SJSA1 (cell line): ENCODE measurements at regions not wholly inside any gene's neighbourhood (a gene's known extent, or its start where the extent isn't known, plus 50 kb on each side); places are given as distances from the start of the nearest gene placed in this dataset.

Source experiments
- DNase-seq, 2 experiments: peaks; one replicate each; pipeline ENCODE4 v3.0.0-alpha.2; 2015 to 2020; ENCODE audit warnings: low spot score in 2 of 2, low read depth in 1 of 2
- H3K27ac ChIP-seq: fragments of 250-450 bp; sonication (Bioruptor Pico); 2 replicates; pipeline ENCODE4 v1.5.1; 2020; ENCODE audit warnings: mild to moderate bottlenecking, moderate library complexity
- H3K27me3 ChIP-seq: fragments of 250-450 bp; sonication (Bioruptor Pico); replicated peaks from 2 replicates; pipeline ENCODE4 v1.5.1; 2020; ENCODE audit warnings: mild to moderate bottlenecking, moderate library complexity
- H3K36me3 ChIP-seq: fragments of 250-450 bp; sonication (Bioruptor Pico); 2 replicates; pipeline ENCODE4 v1.5.1; 2020; ENCODE audit warnings: mild to moderate bottlenecking
- H3K4me1 ChIP-seq: fragments of 250-450 bp; sonication (Bioruptor Pico); replicated peaks from 2 replicates; pipeline ENCODE4 v1.6.1; 2021; ENCODE audit warnings: mild to moderate bottlenecking
- H3K4me3 ChIP-seq: fragments of 250-450 bp; sonication (Bioruptor Pico); 2 replicates; pipeline ENCODE4 v1.5.1; 2020; ENCODE audit warnings: mild to moderate bottlenecking
- H3K9me3 ChIP-seq: fragments of 250-450 bp; sonication (Bioruptor Pico); replicated peaks from 2 replicates; pipeline ENCODE4 v1.5.1; 2020; ENCODE audit warnings: mild to moderate bottlenecking

DNA sequence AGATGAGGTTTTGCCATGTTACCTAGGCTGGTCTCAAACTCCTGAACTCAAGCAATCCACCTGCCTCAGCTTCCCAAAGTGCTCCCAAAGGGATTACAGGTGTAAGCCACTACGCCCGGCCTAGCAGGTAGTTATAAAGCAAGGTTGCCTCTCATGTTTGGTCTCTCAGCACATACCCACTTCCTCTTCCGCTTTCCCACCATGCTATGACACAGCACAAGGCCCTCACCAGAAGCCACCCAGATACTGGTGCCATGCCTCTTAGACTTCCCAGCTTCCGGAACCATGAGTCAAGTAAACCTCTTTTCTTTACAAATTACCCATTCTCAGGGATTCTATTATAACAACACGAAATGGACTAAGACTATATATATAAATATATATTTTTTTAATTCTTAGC lies 143.6 kb downstream of the COPRS start:
- Histone ChIP-seq H3K27ac (no peak overlapping the region), H3K4me3 (no peak overlapping the region), H3K4me1 (peaks cover 5% of the 10 kb centered on the region), H3K9me3 (no peaks in the 10 kb centered on the region), H3K27me3 (no peaks in the 10 kb centered on the region), H3K36me3 (no peaks in the 10 kb centered on the region)
- no peak for DNase-seq

DNA sequence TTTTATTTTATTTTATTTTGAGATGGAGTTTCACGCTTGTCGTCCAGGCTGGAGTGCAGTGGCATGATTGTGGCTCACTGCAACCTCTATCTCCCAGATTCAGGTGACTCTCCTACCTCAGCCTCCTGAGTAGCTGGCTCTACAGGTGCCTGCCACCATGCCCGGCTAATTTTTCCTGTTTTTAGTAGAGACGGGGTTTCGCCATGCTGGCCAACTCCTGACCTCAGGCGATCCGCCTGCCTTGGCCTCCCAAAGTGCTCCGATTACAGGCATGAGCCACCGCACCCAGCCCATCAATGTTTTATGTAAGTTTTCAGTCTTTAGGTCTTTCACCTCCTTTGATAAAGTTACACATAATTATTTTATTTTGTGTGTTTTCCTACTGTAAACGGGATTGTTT lies 154.6 kb downstream of the COPRS start:
- no peaks in the 10 kb centered on the region; the same call in 1 of the 2 replicates for H3K9me3 ChIP-seq
- peaks cover 2% of the 10 kb centered on the region for H3K4me1 ChIP-seq

DNA sequence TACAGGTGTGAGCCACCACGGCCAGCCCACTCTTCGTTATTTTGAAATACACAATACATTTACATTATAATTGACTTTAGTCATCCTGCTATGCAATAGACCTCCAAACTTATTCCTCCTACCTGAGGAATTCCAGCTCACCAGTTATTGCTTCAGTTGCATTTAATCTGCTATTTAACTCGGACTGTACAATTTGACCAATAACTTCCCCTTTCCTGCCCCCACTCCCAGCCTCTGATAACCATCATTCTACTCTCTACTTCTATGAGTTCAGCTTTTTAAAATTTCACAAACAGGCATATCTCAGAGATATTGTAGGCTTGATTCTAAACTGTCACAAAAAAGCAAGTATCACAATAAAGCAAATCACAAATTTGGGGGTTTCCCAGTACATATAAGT lies 157.0 kb downstream of the COPRS start:
- Histone ChIP-seq H3K27ac (no peak overlapping the region), H3K4me1 (peaks cover 7% of the 10 kb centered on the region), H3K4me3 (no peak overlapping the region), H3K9me3 (no peaks in the 10 kb centered on the region), H3K36me3 (no peaks in the 10 kb centered on the region), H3K27me3 (no peaks in the 10 kb centered on the region)
- no peak for DNase-seq

More for the DNA sequence above, 154.6 kb downstream of the COPRS start:
- no peaks in the 10 kb centered on the region for H3K36me3 ChIP-seq
- DNase-seq: no peak
- no peaks in the 10 kb centered on the region for H3K27me3 ChIP-seq
- no peak overlapping the region for H3K27ac ChIP-seq
- no peak overlapping the region for H3K4me3 ChIP-seq

DNA sequence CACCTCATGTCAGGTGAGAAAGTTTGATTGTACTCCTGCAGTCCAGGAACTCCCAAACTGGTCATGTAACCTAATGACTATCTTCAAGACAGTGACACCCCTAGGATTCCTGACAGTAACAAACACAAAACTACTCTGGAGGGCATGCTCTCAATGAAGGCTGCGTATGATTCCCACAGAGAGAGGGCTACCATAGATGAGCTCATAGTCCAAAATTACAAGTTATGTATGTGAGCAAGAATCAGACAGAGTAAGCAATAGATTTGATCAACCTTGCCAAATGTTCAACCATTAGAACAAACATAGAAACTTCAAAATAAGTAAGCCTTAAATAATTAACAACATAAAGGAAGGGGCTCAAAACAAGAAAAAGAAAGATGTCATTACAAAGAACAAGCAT lies 158.1 kb downstream of the COPRS start:
- Histone ChIP-seq H3K4me3 (no peak overlapping the region), H3K36me3 (no peaks in the 10 kb centered on the region)

DNA sequence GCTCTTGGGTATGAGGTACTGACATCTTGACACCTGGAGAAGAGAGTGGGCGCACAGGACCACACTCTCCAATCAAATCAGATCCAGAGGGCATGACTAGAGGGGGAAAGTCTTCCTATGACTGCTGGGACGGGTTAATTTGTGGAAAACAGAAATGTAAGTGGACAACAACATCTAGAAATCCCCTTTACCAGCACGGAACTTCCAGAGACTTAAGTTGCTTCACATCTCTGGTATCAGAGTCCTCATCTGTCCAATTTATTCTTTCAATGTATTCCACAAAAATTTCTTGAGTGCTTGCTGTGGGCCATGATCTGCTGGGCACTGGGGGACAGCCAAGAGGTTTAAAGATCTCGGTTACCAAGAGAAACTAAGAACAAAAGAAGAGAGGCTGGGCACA lies 159.2 kb downstream of the COPRS start:
- no peak overlapping the region for H3K4me3 ChIP-seq
- no peaks in the 10 kb centered on the region for H3K27me3 ChIP-seq
- no peaks in the 10 kb centered on the region for H3K36me3 ChIP-seq
- H3K4me1 ChIP-seq: peaks cover 25% of the 10 kb centered on the region
- no peaks in the 10 kb centered on the region for H3K9me3 ChIP-seq
- no peak overlapping the region for H3K27ac ChIP-seq
- DNase-seq: no peak

More for the DNA sequence above, 158.1 kb downstream of the COPRS start:
- Histone ChIP-seq H3K27ac (no peak overlapping the region), H3K4me1 (peaks cover 17% of the 10 kb centered on the region), H3K9me3 (no peaks in the 10 kb centered on the region), H3K27me3 (no peaks in the 10 kb centered on the region)
- DNase-seq: no peak

DNA sequence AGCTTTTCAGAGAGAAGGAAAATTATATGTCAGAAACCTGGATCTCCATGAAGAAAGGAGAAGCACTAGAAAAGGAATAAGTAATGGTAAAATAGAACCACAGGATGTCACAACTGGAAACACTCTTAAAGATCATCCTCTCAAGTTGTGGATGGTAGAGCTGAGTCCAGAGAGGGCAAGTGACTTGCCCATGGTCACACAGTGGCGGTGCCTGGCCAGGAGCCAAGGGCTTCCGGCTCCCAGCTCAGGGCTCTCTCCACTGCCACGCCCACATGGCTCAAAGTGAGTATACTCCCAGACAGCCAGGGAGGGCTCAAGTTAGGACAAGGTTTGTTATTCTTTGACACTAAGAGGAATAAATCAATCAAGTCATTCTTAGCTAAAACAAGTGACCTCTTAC lies 159.8 kb downstream of the COPRS start:
- no peak for DNase-seq
- H3K27ac ChIP-seq: no peak overlapping the region
- no peaks in the 10 kb centered on the region for H3K9me3 ChIP-seq
- peaks cover 27% of the 10 kb centered on the region for H3K4me1 ChIP-seq
- H3K36me3 ChIP-seq: no peaks in the 10 kb centered on the region
- no peak overlapping the region for H3K4me3 ChIP-seq
- no peaks in the 10 kb centered on the region for H3K27me3 ChIP-seq

DNA sequence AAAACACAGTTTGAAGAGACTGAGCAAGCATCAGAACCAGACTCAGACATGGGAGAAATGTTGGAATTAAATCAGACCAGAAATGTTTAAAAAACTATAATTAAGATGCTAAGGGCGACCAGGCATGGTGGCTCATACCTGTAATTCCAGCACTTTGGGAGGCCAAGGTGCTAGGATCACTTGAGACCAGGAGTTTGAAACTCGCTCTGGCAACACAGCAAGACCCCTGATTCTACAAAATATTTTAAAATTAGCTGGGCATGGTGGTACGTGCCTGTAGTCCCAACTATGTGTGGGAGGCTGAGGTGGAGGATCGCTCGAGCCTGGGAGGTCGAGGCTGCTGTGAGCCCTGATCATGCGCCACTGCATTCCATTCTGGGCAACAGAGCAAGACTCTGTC lies 160.3 kb downstream of the COPRS start:
- no peaks in the 10 kb centered on the region for H3K36me3 ChIP-seq
- peaks cover 32% of the 10 kb centered on the region for H3K4me1 ChIP-seq
- no peak for DNase-seq
- no peak overlapping the region for H3K27ac ChIP-seq
- no peaks in the 10 kb centered on the region for H3K27me3 ChIP-seq
- H3K9me3 ChIP-seq: no peaks in the 10 kb centered on the region
- H3K4me3 ChIP-seq: no peak overlapping the region

DNA sequence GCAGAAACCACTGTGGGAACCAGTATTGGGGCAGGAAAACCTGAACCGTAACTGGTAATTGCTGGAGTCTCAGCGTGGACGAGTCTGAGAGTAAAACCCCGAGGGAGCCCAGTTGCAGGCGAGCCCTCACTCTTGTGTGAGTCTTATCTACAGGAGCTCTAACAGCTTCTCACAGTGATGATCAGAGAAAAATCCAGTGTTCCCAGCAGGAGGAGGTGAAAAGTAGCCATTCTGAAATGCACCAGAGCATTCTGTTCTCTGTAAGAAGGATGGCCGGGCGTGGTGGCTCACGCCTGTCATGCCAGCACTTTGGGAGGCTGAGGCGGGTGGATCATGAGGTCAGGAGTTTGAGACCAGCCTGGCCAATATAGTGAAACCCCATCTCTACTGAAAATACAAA lies 161.2 kb downstream of the COPRS start:
- peaks cover 34% of the 10 kb centered on the region for H3K4me1 ChIP-seq
- no peaks in the 10 kb centered on the region for H3K9me3 ChIP-seq
- no peak overlapping the region for H3K27ac ChIP-seq
- no peaks in the 10 kb centered on the region for H3K27me3 ChIP-seq
- no peaks in the 10 kb centered on the region for H3K36me3 ChIP-seq
- no peak overlapping the region for H3K4me3 ChIP-seq
- DNase-seq: no peak

DNA sequence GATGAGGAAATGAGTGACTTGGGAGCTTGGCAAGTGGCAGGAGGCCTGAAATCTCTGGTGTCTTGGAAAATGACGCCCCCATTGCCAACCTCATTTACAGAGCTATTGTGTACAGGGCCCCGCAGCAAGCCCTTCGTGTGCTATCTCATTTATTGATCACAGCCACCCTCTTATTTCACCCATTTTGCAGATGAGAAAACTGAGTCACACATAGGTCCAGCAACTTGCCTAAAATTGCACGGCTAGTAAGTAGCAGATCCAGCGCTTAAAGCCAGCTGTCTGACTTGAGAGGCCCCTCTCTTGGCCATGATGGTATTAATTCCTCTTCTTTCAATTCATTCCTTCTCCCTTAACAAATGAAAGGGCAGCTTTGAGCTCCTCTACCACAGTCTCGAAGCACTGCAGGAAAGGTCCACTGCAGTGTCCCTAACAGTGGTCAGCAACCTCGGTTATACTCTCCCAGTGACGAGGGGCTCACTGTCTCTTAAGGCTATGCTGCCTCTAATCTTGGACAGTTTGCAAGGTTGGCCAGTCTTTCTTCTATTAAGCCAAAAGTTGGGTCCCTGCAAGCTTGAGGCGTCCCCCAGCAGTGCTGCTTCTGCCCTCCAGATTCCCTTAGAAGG lies 162.2 kb downstream of the COPRS start:
- Histone ChIP-seq H3K27ac (peak overlapping the region; percentile 33), H3K27me3 (no peaks in the 10 kb centered on the region), H3K4me1 (peaks cover 34% of the 10 kb centered on the region), H3K36me3 (no peaks in the 10 kb centered on the region), H3K4me3 (no peak overlapping the region), H3K9me3 (no peaks in the 10 kb centered on the region)
- no peak for DNase-seq

DNA sequence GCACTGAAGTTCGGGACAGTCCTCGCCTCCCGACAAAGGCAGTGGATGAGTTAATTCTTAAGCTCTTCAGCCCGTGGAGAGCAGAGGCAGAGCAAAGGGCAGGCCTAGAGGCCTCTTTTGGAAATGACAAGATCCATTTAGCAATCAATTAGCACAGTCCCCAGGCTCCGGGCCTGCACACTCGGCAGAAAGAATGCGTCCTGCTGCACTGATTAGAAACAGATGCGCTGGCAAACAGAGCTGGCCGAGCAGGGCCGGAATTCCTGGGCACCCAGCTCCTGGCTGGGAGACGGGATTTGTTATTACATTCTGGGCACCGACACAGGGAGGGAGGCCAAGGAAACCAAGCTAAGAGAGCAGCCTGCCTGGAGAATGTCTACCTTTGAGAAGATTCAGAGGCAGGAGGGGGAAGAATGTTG lies 162.9 kb downstream of the COPRS start:
- Histone ChIP-seq H3K9me3 (no peaks in the 10 kb centered on the region), H3K27ac (peak overlapping the region; percentile 33), H3K36me3 (no peaks in the 10 kb centered on the region), H3K4me3 (no peak overlapping the region), H3K4me1 (peaks cover 38% of the 10 kb centered on the region), H3K27me3 (no peaks in the 10 kb centered on the region)
- DNase-seq: peak; percentile 86 to 93

DNA sequence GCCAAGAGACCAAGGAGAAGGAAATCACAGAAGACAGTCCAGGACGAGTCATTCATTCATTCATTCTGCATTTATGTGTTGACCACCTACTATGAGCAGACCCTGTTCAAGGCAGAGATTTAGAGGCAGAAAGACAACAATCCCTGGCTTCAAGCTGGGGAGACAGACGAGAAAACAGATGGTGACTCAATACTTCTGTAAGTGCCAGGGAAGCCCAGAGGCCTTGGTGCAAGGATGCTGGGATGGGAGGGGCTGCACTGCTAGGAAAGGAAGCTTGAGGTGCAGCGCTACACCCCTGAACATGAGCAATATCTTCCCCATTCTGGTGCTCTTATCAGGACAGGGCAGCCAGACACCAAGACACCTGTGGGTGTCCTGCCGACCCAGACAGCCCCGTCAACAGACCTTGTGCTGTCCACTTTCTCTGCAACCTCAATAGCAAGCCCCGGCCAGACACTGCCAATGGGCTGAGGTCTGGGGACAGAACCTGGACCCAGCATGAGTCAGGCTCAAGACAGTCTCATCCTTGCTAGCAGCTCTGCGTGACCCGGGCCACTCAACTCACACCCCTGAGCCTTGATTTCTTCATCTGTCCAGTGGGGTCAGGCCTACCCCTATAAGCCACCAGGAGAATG lies 163.5 kb downstream of the COPRS start:
- Histone ChIP-seq H3K9me3 (no peaks in the 10 kb centered on the region), H3K27ac (peak overlapping the region; percentile 33), H3K4me1 (peaks cover 44% of the 10 kb centered on the region), H3K27me3 (no peaks in the 10 kb centered on the region), H3K4me3 (no peak overlapping the region), H3K36me3 (no peaks in the 10 kb centered on the region)
- DNase-seq: no peak

DNA sequence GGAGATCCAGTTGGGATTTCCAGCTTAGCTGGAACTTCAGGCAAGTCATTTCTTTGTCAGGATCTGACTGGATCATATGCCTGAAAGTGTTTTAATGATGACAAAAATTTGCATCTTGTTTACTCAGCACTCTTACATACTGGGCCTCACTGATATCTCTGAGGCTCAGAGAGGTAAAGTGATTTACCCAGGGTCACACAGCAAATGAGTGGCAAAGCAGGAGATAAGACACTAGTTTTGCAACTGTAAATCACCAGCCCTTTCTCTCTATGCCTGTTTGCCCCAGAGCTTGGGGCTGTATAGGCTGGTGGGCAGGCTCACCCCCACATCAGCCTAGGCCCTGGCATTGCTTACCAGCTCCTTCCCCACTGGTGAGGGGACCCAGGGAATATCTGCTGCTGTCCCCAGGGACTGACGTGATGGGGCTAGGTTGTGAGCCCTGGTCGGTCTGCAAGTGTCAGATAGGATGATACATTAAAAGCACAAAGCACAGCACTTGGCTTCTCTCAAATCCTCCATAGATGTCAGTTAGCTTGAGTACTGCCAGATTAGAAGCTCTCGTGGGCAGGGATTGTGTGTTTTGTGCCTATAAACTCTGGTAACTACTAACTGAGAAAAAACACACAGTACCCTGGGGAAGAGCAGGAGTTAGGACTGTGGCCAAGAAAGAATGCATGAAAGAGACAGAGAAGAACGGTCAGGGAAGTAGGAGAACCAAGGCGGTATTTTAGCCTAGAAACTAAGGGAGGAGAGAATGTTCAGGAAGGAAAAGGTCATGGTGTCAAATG lies 165.4 kb downstream of the COPRS start:
- H3K4me1 ChIP-seq: peaks cover 51% of the 10 kb centered on the region
- H3K4me3 ChIP-seq: no peak overlapping the region
- H3K9me3 ChIP-seq: no peaks in the 10 kb centered on the region
- no peaks in the 10 kb centered on the region for H3K36me3 ChIP-seq
- DNase-seq: no peak
- no peak overlapping the region for H3K27ac ChIP-seq
- H3K27me3 ChIP-seq: no peaks in the 10 kb centered on the region

DNA sequence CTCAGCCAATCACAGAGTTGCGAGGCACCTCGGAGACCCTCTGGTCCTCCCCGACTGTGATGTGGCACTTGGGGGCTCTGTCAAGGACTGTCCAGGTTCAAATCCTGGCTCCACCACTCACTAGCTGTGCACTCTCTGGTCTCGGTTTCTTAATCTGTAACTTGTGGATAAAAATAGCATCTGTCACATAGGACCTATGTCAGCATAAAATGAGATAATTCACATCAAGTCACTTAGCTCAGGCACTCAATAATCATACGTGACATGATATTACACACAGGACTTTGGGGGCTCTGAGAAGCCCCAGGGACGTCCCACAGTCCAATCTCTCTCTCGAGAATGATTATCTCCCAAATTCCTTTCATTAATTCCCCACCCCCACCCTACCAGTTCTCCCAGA lies 166.4 kb downstream of the COPRS start:
- no peaks in the 10 kb centered on the region for H3K36me3 ChIP-seq
- no peak overlapping the region for H3K4me3 ChIP-seq
- H3K27ac ChIP-seq: no peak overlapping the region
- no peak for DNase-seq
- no peaks in the 10 kb centered on the region for H3K9me3 ChIP-seq
- H3K4me1 ChIP-seq: peaks cover 53% of the 10 kb centered on the region
- H3K27me3 ChIP-seq: no peaks in the 10 kb centered on the region

DNA sequence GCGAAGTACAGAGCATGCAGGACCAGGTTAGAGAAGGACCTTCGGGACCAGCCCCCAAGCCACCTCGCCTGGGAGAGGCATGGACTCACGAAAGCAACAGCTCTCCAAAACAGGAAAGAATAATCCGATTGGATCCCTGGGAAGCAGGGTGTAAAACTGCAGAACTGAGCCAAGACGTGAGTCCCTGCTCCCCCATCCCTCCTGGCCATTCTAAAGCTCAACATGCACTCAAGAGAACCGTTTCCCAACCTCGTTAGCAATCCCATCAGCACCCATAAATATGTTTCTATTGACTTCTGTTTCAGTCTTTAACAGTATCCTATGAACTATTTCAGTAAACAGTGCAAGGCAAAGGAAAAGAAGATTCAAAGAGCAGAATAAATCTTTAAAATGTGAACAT lies 167.0 kb downstream of the COPRS start:
- H3K9me3 ChIP-seq: no peaks in the 10 kb centered on the region
- DNase-seq: no peak

More for the DNA sequence above, 167.0 kb downstream of the COPRS start:
- no peak overlapping the region for H3K4me3 ChIP-seq
- peaks cover 53% of the 10 kb centered on the region for H3K4me1 ChIP-seq
- no peaks in the 10 kb centered on the region for H3K36me3 ChIP-seq
- no peak overlapping the region for H3K27ac ChIP-seq
- no peaks in the 10 kb centered on the region for H3K27me3 ChIP-seq
